NCI-H510A treated with DMSO at 0.1 percent for 48 hours (cell line): ENCODE measurements at regions not wholly inside any gene's neighbourhood (a gene's known extent, or its start where the extent isn't known, plus 50 kb on each side); places are given as distances from the start of the nearest gene placed in this dataset.
A peak's percentile ranks its signal among the peaks of the same experiment; 100 is the strongest.

Experiments
- DNase-seq: peaks from one replicate; lab custom pipeline; 2025; lab: John Stamatoyannopoulos, UW

DNA sequence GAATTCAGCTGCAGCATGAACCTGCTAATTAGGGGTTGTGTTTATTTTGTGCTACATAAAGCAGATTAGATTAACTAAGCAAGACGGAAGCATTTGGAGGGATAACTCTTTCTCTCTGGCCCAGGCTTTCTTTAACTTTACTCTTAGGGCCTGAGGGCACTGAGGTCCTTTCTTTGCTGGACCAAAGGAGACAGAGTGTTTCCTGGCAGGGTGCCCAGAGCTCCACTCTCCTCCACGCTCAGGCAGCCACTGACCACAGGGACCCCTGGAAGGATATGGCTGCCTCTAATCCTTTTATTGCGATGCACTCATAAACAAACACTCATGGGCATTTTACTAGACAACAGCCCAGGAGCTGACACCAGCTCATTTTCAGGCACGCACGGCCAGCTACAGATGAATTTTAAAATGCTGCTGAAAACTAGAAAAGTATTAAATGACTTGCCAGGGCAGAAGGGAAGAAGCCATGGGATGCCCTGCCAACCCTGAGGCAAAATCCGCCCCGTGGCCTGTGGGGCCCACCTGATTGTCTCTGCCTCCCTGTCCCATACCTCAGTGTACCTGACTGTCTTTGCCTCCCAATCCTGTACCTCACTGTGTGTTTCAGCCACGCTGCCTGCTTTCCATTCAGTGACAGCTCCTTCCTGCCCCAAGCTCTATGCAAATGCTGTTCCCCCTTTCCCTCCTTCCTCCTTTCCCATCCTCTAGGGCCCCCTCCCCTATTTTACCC, 192.6 kb upstream of the NAV2 start:
- DNase-seq: peak; percentile 10

DNA sequence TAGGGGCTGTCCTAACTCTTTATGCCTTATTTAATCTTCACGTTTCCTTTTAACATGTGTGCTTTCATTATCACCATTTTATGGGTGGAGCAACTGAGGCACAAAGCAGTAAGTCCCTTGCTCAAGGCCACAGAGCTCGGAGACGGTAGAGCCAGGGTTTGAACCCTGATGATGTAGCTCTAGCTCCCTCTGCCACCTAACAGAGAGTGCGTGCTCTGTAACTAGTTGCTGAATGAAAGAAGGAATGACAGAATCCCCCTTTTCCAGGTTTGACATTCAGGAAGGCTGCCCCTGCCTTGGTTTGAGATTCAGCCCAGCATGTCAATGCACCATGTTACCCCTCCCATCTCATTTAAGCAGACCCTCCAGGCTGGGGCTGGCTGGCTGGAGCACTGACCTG, 193.3 kb upstream of the NAV2 start:
- DNase-seq: no peak

DNA sequence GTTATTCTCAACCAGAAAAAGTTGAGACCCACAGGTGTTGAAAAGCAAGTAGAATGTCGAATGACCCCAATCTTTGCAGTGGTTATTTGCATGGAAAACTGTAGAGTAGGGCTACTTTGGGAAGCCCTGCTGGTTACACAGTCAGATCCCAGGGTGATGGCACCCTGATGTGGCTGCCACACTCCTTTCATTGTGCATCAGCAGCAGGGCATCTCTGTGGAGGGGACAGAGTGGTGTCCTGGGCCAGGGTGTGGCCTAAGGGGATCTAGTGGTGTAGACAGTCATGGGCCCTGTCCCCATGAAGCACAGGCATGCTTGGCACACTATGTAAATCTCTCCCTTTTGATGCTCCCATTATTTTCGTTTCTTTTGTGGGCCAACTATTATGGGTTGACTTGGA, 199.4 kb upstream of the NAV2 start:
- DNase-seq: no peak

DNA sequence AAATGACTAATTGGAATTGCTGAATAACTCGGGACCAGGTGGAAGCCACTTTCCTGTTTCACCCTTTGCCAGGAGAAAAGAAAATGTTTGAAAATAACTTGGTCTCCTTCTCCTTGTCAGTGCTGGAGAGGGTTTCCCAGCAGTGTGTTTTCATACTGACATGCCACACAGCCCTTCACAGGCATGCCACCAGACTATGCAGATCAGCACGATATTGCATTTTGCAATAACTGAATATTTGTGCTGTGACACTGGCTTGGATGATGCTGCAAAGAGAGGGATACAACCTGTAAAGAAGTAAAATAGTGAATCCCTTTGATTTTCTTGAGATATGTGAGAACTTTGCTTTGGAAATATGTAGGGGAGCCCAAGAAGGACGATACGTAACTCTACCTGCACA, 200.0 kb upstream of the NAV2 start:
- no peak for DNase-seq

DNA sequence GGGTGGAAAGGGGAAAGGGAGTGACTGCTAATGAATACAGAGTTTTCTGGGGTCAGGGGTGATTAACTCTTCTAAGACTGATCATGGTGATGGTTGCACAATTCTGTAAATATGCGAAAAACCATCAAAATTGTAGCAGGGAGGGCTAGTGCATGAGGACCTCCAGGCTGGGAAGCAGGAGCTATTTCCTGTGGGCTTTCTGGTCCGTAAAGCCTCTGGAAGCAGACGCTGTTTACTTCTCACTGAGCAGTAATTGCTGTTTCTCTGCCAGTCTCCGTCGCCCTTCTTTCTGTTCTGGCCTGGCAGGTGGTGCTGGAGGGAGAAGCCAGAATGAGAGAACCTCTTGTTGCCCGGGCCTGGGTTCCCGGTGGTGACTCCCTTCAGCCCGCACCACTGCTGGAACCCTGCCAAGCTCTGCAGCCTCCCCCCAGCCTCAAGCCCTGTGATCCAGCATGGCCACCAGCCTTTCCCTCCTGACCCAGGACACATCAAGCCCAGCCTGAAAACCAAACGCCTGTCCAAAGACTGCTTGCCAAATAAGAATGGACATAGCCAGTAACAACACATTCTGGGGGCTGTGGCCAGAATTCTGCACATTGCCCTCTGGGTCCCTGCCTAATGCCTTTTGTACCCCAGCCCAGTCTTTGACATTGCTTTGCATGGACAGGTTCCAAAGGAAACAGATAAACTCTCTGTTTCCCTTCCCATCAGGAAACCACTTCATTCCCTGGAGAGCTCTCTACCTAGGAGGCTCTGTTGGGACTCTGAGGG, 201.0 kb upstream of the NAV2 start:
- DNase-seq: peak; percentile 33

DNA sequence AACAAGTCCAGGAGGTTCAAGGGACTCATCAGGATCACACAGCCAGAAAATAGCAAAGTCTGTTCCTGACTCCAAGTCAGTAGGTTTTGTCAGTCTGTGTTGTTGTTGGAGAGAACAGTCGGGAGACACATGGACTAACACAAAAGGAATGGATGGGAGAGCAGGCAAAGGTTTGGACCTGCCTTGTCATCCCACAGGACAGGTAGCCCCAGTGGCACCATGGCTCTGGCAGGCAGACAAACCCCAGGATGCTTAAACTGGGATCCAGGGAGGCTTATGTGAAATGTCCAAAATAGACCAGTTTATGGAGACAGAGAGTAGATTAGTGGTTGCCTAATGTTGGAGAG, 201.6 kb upstream of the NAV2 start:
- no peak for DNase-seq

DNA sequence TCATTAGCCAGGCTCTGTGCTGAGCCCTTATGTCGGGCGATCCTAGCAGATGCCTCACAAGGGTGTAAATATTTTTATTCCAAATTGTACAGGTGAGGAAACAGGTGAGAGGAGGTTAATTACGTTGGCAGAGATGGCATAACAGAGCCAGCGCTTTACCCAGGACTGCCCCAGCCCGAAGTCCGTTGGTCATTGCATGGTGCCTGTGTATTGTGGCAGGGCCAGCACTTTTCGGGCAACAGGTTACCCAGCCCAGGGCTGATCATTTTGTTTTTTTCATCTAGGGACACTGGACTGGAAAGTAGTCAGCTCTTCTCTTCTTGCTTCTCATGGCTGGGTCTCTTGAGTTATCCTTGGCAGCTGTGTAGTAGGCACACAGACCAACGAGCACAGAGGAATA, 202.2 kb upstream of the NAV2 start:
- DNase-seq: no peak

DNA sequence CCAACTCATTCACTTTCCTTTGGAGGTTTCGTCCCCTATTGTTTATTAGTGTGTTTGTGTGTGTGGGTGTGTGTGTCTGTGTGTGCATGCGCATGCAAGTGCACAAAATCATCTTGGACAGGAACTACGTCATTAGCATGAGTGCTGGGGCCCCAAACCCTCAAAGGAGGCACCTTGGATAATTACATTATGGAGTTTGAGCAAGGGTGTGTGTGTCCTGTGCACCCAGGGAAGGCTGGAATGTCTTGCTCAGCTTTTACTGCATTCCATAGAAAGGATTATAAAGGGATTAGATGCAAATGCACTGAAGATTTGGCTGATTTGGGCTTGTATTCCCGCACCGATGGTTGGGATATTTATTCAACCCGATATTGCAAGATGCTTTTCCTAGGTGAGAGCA, 203.4 kb upstream of the NAV2 start:
- no peak for DNase-seq

DNA sequence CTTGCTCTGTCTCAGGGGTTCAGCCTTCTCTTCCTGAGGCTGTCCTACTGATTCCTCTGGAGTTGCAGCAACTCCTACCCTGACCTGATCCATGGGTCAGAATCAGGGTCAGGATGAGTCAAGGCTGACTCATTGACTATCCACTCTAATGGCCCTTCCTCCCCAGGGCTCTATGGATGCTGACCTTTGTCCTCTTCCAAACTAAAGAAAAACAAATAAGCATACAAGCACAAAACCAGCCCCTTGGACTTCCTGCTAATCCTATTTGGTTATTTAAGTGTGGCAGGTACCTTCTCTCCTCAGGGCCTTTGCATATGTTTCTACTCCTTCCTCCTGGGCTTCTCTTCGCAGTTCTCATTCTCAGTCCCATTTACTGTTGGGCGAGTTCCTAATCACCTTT, 204.5 kb upstream of the NAV2 start:
- no peak for DNase-seq

DNA sequence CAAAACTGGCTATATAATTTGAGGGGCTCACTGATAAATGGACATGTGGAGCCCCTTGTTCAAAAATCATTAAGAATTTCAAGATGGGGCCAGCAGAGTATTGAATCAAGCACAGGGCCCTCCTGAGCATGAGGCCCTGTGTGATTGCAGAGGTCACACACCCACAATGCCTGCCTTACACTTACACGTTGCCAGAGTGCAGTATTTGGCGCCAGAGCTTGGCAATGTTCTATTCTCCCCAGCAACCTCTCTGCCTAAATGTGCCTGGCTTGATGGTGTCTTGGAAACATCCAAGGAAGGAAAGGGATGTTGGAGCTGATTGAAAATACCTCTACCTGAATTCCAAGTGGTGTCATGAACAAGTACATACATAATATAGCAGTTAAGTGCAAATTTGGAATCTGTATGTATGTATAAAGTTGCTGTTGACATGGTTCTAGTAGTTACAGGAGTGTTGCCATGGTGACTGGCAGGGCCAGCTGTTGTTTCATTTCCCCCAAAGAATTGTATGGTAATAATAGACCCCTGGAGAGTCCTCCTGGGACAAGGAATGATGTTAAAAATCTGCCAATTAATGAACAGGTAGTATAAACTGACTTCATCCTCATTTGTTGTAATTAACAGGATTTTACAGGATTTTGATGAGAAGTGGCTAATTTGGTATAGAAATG, 205.7 kb upstream of the NAV2 start:
- no peak for DNase-seq

DNA sequence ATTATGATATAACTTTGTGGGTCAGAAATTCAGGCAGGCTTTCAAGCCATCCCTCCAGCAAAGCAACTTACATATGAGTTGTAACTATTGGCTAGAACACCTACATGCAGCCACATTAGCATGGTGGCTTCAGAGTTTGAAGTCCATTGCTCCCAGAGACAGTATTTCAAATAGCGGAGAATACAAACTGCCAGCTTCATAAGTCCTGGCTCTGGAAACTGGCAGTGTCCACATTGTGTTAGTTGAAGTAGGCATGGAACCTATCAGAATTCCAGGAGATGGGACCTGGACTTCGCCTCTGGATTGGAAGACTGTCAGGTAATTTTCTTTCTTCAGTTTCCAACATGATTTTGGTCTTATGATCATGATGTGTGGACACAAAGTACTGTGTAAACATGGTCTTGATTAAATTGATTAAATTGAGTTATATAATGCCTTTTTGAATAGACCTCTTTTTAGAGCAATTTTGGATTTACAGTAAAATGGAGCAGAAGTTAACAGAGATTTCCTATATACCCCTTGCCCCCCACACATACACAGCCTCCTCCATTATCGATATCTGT, 209.9 kb upstream of the NAV2 start:
- DNase-seq: no peak

DNA sequence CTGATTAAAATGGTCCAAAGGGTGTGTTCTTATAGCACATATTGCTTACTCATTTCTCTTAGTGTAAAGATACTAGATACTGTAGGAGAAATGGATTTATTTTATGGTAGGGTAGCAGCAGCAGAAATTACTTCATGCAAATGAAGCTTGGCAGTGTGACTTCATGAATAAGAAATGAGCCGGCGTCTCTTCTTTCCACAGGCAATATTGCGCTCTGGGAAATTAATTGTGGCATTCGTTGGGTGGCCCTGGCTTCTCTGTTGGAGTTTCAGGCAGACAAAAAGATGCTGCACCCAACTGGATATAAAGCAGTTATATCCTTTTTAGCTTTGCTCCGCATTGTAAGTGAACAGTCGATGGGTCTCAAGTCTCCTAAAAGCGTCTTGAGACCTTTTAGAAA, 211.0 kb upstream of the NAV2 start:
- DNase-seq: no peak

DNA sequence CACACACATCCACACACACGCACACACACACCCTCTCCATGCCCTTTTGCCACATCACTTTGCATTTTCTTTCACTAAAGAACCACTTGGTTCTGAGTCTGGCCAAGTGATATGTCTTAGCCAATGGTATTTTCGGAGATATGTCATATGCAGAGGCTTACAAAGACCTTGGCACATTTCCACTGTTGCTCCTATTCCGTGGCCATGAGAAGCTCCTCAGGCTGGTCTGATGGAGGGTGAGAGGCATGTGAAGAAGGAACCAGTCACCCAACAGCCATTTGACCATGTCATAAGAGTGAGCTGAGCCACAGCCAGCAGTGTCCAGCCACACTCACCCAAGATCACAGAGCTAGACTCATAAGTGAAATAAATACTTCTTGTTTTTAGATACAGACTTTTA, 212.6 kb upstream of the NAV2 start:
- no peak for DNase-seq

DNA sequence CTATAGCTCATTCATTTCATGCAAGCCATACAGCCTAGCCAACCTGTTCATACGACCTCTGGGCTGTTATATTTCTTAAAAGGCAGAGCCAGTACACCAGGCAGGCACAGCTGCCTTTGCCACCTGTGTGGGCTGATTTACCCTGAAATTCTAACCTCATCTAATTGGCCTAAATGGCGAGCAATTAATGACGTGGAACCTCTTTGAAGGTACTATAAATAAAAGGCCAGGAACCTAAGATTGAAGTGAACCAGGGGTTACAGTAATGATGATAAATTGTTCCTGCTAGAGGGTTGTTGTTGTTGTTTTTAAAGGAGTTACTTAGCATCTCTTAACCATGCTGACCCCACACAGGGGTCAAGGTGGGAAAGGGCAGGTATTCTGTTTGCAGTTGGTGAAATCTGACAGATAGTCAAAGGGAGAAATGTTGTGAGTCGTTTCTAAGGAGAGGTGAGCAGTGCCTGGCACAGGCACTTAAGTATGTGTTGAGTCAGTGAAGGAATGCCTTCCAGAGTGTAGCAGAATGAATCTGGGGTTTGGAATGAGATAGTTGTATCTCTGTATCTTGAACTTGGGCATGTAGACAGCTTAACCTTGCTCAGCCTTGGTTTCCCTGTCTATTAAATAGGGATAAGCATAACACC, 213.5 kb upstream of the NAV2 start:
- DNase-seq: no peak

DNA sequence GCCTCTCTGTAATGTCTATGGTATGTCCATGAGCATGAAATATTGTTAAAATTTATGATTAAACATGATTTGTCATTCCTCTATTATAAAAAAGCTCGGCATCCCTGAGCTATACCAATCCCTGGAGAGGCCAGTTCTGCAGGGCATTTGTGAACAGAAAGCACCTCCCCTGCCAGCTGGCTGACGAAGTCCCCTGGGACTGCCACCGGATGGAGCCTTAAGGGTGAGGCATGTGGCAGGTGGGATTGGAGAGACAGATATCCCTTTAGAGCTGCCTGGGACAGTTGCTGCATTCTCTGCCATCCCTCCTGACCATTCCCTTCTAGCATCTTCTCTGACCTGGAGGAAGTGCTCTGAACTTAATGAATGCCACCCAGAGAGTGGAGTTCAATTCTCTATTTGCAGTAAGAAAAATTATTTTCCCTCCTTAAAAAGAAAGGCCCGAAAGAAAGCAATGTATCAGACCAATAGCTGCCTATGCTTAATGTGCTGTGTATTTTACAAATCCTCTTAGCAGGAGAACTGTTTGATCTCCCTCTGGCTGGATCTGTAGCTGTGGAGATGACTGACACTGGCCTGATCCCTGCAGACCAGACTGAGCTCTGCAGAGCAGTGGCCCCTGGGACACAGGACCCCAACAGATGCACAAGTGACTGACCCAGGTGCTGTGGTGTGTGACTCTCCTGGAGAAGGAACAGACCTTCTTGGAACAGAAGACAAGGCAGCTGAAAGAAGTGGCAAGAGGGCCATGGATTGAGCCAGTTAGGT, 219.0 kb upstream of the NAV2 start:
- no peak for DNase-seq

DNA sequence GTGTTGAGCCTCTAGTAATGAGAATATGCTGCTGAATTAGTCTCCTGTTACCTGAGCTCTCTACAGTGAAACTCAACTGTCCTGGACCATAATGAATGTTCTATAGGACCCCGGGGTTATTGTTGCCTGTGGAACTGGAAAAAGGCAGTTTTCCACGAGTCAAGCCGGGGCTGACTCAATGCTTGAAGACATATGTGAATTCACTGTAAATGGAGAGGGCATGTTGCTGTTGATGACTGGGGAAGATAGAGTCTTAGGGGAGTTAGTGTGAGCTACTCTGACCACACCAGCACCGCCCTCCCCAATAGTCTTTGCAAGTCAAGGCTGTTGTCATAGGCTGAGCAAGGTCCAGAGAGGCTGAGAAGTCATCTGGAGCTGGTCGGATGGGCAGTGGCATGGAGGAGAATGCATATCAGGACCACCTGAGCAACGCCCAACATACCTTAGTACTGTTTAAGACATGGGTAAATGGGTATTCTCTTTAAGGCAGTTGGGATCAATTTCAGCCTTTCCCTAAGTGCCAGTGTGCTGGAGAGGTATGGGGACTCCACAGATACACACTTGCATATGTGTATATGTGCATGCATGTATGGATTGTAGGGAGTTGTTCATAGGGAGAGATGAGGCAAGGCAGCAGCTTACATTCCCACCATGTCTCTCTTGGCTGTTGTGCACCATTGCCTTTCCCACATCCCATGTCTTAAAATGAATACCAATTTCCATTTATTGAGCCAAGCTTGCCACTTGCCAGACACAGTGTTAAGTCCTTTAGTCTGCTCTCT, 230.1 kb upstream of the NAV2 start:
- no peak for DNase-seq

DNA sequence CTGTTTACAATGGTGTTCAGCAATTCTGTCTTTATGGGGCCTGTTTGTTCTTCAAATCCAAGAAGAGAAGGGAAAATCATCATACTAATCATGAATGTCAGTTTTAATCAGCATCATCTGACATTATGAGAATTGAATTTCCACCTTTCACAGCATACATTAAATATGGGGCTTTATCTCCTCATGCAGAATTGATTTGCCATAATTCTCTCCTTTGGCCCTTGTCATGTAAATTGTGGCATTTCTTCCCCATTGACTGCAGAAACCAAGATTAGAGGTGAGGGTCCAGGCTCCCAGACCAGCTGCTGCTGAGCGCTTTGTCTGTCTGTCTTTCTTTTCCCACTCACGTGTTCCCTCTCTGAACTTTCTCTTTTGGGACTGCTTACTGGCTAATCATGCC, 232.1 kb upstream of the NAV2 start:
- no peak for DNase-seq

DNA sequence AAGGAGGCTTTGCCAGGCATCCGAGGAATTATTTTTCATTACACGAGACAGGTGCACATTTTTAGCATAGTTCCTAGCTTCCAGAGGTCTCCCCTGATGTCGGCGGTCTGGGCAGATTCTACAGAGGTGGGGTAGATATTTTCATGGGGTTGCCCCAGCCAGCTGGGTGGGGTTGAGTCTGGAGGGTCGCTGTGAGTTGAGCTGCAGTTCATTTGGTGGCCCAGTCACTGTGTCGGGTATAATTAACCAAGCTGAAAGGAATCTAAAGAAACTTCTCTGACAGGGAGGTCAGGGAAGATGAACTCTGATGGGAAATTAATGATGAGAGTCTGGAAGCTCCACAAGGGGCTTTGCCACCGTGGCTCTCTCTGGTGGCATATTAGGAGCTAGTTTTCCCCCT, 233.7 kb upstream of the NAV2 start:
- DNase-seq: no peak

DNA sequence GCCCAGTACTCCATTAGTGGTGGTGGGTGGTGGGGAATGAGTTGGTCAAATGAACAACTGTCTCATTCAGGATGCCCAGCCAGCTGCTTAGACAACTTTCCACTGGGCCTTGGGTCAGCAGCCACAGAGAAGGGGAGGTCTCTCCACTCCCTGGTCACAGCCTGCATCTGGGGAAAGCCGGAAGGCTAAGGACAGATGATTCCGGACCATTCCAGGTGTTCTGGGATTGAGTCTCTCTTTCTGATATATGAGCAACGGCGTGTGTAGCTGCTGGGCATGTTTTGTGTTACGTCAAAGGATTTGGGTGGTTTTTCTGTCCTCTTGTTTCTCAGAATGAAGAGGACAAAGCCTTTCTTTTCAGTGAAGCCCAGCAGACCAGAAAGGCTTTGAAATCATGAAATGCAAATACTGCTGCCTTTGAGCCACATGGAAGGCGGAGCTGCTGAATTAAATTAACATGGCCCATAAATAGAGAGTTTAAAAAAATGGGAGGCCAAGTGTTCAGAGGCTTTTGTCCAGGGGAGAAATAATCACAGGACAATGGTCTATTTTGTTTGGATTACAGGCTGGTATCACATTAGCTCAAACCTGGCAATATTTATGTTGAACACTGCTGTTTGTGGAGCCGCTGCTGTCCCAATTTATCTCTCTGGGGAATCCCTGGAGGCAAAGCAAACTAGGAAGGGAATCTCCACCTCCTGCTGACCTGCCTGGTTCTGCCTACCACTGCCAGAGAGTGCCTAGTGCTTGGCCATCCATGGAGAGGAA, 234.4 kb upstream of the E2F8 start:
- DNase-seq: no peak

DNA sequence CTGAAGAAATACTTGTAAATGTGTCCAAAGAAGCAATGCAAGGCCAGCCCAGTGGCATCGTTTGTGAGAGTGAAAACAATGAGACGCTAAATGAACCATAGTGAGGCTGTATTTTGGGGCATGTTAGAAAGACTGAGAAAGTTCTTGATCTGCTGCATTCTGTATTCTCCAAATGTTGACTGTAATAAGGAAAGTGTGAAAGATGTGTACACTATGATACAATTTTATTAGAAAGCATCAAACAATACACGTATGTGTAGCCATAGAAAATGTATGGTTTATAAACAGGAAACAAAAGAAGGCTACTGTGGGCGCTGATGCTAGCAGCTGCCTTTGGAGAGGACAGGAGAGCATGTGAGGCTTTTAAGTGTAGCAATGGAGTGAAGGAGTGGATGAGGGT, 233.5 kb upstream of the E2F8 start:
- DNase-seq: no peak
